Motor neuron (in vitro differentiated cells): ENCODE measurements at regions not wholly inside any gene's neighbourhood (a gene's known extent, or its start where the extent isn't known, plus 50 kb on each side); places are given as distances from the start of the nearest gene placed in this dataset.
"Not testable (repeated sequence)": the region's sequence is repeated elsewhere in the genome, so short reads cannot be mapped to it uniquely, and the experiment has no call there.

Experiments used
- ATAC-seq, 8 experiments: fragments of 200-7000 bp; cut with Tn5 transposase; replicated peaks in 6 of 8; 2 replicates each; pipeline ENCODE4 v1.8.0; 2021; ENCODE audit warnings: mild to moderate bottlenecking in 8 of 8, moderate library complexity in 8 of 8
- H3K27ac ChIP-seq, 2 donors: fragments of 250-450 bp; sonication (Bioruptor Pico); 2 replicates each; pipeline ENCODE4 v1.9.0; 2021; ENCODE audit warnings: antibody characterized with exemption in 2 of 2, mild to moderate bottlenecking in 2 of 2, moderate library complexity in 1 of 2
- H3K4me1 ChIP-seq, 2 donors: fragments of 250-450 bp; sonication (Bioruptor Pico); replicated peaks in 1 of 2; 2 replicates each; pipeline ENCODE4 v1.6.1; 2021; ENCODE audit warnings: antibody characterized with exemption in 2 of 2, mild to moderate bottlenecking in 2 of 2, moderate library complexity in 1 of 2
- H3K4me3 ChIP-seq, 5 donors: fragments of 250-450 bp; sonication (Bioruptor Pico); 2 replicates each; pipeline ENCODE4 v1.9.0; 2021; ENCODE audit warnings: antibody characterized with exemption in 5 of 5, mild to moderate bottlenecking in 5 of 5, moderate library complexity in 4 of 5
- WGBS, 10 experiments: fragments of 450-650 bp; shearing (Covaris generic); methylation state at CpG; one replicate each; pipeline ENCODE4 v1.0.0; 2022; 5-methylcytosine and 5-hydroxymethylcytosine counted together
- in situ Hi-C, 9 experiments: fragments of 400-800 bp; cut with MboI; loops; one replicate each; pipeline ENCODE4 v1.15.0; 2021; ENCODE audit warnings: low sequenced_read_pairs in 9 of 9, low pct_unique_long_range_greater_than_20kb in 2 of 9; ENCODE audit not compliant: unreplicated experiment in 9 of 9

DNA sequence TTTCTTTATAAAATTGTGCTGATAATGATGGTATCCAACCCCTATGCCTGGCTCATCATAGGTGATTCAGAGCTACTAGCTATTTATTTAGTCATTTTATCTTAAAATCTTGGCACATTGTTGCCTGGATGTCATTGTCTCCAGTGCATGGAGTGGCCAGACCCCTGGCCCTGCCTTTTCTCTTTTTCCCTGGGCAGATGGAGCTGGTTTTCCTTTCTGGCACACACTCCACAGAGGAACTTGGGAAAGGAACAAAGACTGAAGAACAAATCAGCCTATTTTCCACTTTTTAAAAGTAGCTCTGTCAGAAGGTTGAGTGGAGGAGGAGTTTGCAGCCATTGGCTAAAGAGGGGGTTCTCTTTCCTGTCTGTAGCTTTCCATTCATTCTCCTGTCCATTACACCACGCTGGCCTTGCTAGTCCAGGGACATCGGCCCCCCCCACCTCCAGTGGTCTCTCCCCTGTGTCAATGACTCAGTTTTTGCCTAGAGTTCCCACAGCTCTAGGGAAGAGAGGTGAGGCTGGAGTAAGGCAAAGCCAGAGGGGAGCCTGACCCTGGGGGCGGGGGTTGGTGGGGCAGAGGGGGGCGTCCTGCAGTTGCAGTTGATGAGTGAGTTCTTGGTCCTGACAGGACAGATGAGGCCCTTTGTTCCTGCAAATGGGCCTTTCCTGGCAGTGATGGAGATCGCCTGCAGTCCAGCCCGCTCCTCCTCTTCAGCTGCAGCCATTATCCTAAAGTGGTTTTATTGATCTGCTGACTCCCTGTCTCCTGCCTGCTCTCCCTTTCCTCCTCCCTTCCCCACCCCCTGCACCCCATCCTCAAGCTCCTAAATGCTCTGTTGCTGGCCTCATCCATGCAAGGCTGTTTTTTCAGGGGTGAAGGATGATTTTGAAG, 774.5 kb downstream of the DHX35 start:
- WGBS, 10 experiments: 68% methylated on average over 2 of the region's 6 CpGs; no CpG with 5 or more reads in 9 of the 10 experiments
- peak in 5 of 8 experiments; percentile 62 to 80 (median 74) for ATAC-seq
- no peak overlapping the region for H3K4me3 ChIP-seq
- in situ Hi-C loops: no loop called here
- H3K4me1 ChIP-seq: peaks cover 26 to 46% of the 10 kb centered on the region in 2 donors
- peak overlapping the region; percentile 36 to 42 for H3K27ac ChIP-seq

DNA sequence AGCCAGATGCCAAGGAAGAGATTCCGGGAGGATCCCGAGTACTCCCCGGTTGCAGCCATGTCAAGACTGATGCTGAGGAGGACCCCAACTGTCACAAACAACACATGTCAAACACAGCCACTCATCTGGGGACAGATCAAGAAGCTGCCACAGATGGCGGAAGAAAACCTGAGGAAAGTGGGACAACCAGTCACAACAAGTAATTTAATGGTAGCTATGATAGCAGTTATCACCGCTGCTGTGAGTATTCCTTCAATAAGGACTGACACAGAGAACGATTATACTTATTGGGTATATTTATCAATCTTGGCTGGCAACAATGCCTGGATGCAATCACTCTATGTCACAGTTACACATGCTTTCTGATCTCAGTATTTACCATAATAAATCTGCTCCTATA, 763.4 kb downstream of the DHX35 start:
- WGBS, 10 experiments: 0 to 100% (median 86%) methylated on average over 1 to 3 of the region's 6 CpGs; no CpG with 5 or more reads in 4 of the 10 experiments
- H3K4me1 ChIP-seq, H3K27ac ChIP-seq, ATAC-seq, H3K4me3 ChIP-seq, in situ Hi-C loops: not testable (repeated sequence)

DNA sequence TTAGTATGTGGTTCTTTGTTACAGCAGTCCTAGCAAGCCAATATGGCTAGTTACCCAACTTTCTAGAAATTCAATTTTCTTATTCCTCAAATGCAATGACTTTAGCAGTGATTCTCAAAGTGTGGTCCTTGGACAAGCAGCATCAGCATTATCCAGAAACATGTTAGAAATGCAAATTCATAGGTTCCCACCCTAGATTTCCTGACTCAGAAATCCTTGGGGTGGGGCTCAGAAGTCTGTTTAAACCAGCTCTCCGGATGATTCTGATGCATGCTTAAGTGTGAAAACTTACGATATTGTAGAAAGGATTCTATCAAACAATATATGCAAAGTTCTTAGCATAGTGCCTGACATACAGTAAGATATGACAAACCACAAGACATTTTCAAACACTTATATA, 757.1 kb downstream of the DHX35 start:
- 0 to 100% (median 40%) methylated on average over 1 to 2 of the region's 2 CpGs; no CpG with 5 or more reads in 3 of the 10 experiments for WGBS, 10 experiments
- ATAC-seq: peak in 2 of 8 experiments; percentile 80 to 83
- in situ Hi-C loops: loop anchor here in 1 of 9 experiments (25.0 kb wide), 1 partner anchor 93 kb away; no protein-coding TSS in a partner anchor
- Histone ChIP-seq H3K27ac (no peak overlapping the region), H3K4me3 (no peak overlapping the region), H3K4me1 (peaks cover 2 to 8% of the 10 kb centered on the region in 2 donors)

DNA sequence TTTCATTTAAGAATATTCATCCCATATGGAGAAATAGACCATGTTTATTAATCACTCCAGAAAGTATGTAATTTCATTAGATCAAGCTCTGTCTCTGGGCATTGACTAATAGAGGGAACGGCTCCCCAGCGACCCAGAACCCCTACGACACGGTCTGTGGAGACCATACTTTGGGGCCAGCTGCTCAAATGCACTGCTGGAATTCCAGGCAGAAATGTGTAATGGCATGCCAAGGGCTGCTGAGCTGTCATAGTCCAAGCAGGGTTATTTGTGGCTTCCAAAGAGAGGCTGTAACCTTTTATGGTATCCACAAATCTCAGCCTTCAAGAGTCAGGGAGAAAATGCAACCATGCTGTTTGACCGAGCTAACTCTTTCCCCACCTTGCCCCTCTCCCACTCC, 755.8 kb downstream of the DHX35 start:
- in situ Hi-C loops: loop anchor here in 1 of 9 experiments (25.0 kb wide), 1 partner anchor 94 kb away; no protein-coding TSS in a partner anchor
- 50 to 83% (median 83%) methylated on average over 2 to 4 of the region's 5 CpGs; no CpG with 5 or more reads in 6 of the 10 experiments for WGBS, 10 experiments
- ATAC-seq: peak in 4 of 8 experiments; percentile 42 to 77 (median 48)
- peaks cover 2 to 22% of the 10 kb centered on the region in 2 donors for H3K4me1 ChIP-seq
- H3K4me3 ChIP-seq: no peak overlapping the region
- H3K27ac ChIP-seq: no peak overlapping the region

DNA sequence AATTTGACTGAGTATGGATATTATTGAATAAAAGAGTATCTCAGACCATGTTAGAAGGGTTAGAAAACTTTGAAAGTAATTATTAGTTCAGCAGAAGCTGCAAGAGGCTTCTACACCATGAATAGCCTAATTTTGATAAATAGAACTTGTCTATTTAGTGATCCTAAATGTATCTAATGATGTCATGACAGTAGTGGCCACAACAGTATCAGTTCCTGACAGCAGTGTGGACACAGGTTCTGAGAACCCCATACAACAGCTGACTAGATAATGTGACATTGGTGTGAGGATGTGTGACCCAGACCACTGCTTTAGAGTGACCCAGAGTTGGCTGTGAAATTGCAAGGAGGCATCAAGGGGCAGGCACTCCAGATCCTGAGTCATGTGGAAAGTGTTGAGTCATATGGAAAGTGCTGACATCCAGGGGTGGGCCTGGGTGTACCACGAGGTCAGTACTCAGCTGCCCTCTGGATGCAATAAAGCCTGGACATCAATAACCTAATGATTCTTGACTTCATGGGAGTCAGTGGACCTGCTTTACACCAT, 754.7 kb downstream of the DHX35 start:
- in situ Hi-C loops: loop anchor here in 1 of 9 experiments (25.0 kb wide), 1 partner anchor 95 kb away; no protein-coding TSS in a partner anchor
- Histone ChIP-seq H3K4me1 (peaks cover 2 to 15% of the 10 kb centered on the region in 2 donors), H3K27ac (no peak overlapping the region), H3K4me3 (no peak overlapping the region)
- WGBS, 10 experiments: 0 to 60% (median 27%) methylated on average over 1 of the region's 1 CpG; no CpG with 5 or more reads in 6 of the 10 experiments
- ATAC-seq: peak in 7 of 8 experiments; percentile 71 to 89 (median 79)

DNA sequence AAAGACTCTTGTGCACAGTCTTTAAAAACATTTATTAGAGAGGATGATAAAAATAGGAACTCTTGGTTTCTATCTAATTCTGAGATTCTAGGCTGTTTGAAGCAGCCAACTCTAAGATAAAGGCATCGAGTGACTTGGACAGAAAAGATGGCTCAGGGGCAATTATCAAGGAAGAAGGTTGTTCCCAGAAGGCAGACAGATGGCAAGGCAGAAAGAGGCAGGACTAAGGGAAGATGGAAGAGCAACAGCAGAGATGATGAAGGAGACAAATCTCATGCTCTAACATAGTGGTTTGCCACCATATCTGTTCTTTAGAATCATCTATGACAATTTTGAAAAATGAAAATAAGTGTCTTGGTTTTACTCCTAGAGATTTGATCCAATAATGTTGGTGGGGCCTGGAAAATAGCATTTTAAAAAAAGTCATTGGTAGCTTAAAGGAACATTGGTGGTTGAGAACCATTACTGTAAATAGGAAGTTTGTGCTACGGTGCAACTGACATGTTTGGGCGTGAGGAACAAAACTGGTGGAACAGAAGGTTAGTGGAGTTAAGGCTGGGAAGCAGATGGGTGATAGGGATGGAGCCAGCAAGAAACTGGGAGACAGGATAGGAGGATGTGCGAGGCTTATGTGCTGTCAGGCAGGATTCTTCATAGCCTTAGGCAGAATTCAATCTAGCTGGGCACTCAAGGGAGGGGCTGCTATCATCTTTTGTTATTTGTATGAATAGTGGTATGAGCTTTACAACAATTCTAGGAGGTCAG, 751.1 kb downstream of the DHX35 start:
- no peak overlapping the region for H3K27ac ChIP-seq
- no peak for ATAC-seq
- in situ Hi-C loops: loop anchor here in 1 of 9 experiments (25.0 kb wide), 1 partner anchor 99 kb away; no protein-coding TSS in a partner anchor
- WGBS, 10 experiments: 32 to 90% (median 82%) methylated on average over 1 to 4 of the region's 4 CpGs; no CpG with 5 or more reads in 1 of the 10 experiments
- H3K4me3 ChIP-seq: no peak overlapping the region
- H3K4me1 ChIP-seq: peaks cover 2 to 15% of the 10 kb centered on the region in 2 donors

DNA sequence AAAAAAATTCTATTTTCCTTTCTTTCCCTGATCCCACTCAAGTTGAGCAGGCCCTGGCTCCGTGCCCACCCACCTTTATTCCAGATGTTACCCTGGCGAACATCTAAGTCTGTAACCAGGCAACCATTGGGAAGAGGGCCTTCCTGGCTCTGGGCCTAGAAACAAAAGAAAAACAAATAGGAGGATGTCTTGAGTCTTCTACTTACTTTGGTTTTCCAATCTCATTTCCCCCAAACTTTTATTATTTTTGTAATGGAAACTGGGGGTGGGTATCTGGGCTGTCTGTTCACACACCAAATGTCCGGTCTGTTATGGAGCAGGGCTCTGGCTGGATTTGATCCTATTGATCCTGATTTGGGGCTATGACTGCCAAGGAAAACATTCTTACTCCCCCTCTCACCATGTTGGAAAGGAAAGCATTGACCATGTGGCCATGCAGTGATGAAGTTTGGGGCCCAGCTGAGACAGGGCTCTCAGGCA, 744.1 kb downstream of the DHX35 start:
- in situ Hi-C loops: loop anchor here in 1 of 9 experiments (25.0 kb wide), 1 partner anchor 106 kb away; no protein-coding TSS in a partner anchor
- no peak for ATAC-seq
- 0 to 100% (median 76%) methylated on average over 1 to 3 of the region's 3 CpGs; no CpG with 5 or more reads in 1 of the 10 experiments for WGBS, 10 experiments

DNA sequence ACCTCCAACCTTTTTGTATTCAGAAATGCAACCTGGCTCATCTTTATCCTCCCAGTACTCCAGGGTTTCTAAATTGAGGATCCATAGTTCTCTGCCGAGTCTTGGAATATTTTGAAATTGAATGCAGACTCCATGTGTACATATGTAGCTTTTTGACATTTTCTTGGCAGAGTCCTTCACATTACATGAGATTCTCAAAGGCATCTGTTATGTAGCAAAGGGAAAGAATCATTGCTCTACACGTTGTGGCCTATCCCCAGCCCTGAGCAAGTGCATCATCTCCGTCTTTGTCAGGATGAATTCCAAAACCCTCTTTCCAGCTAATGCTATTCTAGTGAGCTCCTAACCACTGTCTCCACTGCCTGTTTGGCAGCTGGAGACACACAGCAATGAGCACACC, 742.9 kb downstream of the DHX35 start:
- in situ Hi-C loops: loop anchor here in 1 of 9 experiments (25.0 kb wide), 1 partner anchor 107 kb away; no protein-coding TSS in a partner anchor
- Histone ChIP-seq H3K4me3 (no peak overlapping the region), H3K4me1 (peaks cover 0 to 2% of the 10 kb centered on the region in 2 donors), H3K27ac (no peak overlapping the region)
- ATAC-seq: no peak
- WGBS, 10 experiments: 22 to 92% (median 74%) methylated on average over 1 to 3 of the region's 3 CpGs; no CpG with 5 or more reads in 2 of the 10 experiments

More for the DNA sequence above, 744.1 kb downstream of the DHX35 start:
- no peak overlapping the region for H3K27ac ChIP-seq
- H3K4me1 ChIP-seq: peaks cover 0 to 2% of the 10 kb centered on the region in 2 donors
- H3K4me3 ChIP-seq: no peak overlapping the region

DNA sequence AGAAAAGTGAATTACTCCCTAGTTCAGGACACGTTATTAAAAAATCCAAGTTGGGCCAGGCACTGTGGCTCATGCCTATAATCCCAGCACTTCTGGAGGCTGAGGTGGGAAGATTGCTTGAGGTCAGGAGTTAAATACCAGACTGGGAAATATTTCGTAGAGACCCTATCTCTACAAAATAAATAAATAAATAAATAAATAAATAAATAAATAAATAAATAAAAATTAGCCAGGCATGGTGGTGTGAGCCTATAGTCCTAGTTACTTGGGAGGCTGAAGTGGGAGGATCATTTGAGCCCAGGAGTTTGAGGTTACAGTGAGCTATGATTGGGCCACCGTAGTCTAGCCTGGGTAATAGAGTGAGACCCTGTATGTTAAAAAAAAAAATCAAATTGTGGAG, 741.2 kb downstream of the DHX35 start:
- 57 to 100% (median 77%) methylated on average over 1 to 3 of the region's 3 CpGs for WGBS, 10 experiments

DNA sequence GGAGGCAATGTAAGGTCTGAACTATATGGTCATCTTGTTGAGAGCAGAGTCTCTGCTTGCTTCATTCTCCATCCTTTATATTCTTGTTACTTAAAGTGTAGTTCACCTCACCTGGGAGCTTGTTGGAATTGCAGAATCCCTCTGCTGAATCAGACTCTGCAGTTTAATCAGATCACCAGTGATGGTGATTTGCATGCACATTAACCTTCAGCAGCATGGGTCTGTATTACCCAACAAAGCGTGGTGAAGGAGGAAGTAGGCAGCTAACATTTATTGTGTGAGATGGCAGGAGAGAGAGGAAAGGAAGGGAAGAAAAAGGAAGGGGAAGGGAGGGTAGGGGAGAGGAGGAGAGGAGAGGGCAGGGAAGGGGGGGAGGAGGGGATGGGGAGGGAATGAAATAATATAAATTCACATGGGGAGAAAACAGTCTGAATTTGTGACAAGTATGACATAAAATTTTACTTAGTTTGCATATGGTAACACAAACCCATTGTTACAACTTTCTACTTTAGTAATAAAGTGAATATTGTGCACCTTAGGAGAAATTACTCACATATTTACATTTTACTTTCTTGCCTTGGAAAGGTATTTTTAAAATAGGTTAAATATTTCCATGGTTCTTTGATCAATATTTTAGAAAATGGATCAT, 740.7 kb downstream of the DHX35 start:
- ATAC-seq: peak in 2 of 8 experiments; percentile 23 to 26
- in situ Hi-C loops: loop anchor here in 1 of 9 experiments (25.0 kb wide), 1 partner anchor 109 kb away; no protein-coding TSS in a partner anchor
- Histone ChIP-seq H3K4me3 (no peak overlapping the region), H3K4me1 (peaks cover 0 to 2% of the 10 kb centered on the region in 2 donors), H3K27ac (no peak overlapping the region)
- 17 to 80% (median 75%) methylated on average over 1 of the region's 1 CpG; no CpG with 5 or more reads in 7 of the 10 experiments for WGBS, 10 experiments

More for the DNA sequence above, 741.2 kb downstream of the DHX35 start:
- H3K4me3 ChIP-seq, H3K4me1 ChIP-seq, ATAC-seq, H3K27ac ChIP-seq: not testable (repeated sequence)
- in situ Hi-C loops: loop anchor here in 1 of 9 experiments (25.0 kb wide), 1 partner anchor 109 kb away; no protein-coding TSS in a partner anchor

DNA sequence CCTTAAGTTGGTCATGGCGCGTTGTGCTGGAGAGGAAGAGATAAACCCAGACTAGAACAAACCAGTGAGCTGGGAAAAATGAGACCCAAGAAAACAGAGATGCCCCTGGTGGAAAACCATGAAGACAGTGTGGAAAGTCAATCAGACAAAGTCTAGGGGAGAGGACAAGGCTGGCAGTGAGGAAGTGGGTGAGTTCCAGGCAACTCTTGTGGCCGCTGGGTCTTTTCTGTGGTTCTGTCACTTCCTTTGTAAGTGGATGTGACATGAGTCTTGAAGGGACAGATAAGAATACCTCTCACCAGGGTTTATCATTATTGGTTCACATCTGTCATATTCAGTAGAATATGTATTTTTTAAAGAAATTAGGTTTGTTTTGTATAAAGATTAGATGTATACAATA, 738.4 kb downstream of the DHX35 start:
- Histone ChIP-seq H3K4me3 (no peak overlapping the region), H3K27ac (no peak overlapping the region), H3K4me1 (no peaks in the 10 kb centered on the region)
- no peak for ATAC-seq
- 60 to 100% (median 99%) methylated on average over 1 to 3 of the region's 3 CpGs; no CpG with 5 or more reads in 2 of the 10 experiments for WGBS, 10 experiments
- in situ Hi-C loops: loop anchor here in 1 of 9 experiments (25.0 kb wide), 1 partner anchor 112 kb away; no protein-coding TSS in a partner anchor
